DOHH2 (cell line): ENCODE measurements at regions not wholly inside any gene's neighbourhood (a gene's known extent, or its start where the extent isn't known, plus 50 kb on each side); places are given as distances from the start of the nearest gene placed in this dataset.

Source experiments
- H3F3A ChIP-seq: fragments of 200-600 bp; sonication (generic), shearing (Covaris generic); 2 replicates; pipeline ENCODE4 v1.6.0; 2016; ENCODE audit warnings: antibody characterized with exemption, mild to moderate bottlenecking; ENCODE audit not compliant: control insufficient read depth, insufficient read depth
- H3K27ac ChIP-seq: fragments of 200-600 bp; sonication (generic); 2 replicates; pipeline ENCODE4 v1.5.1; 2014; ENCODE audit warnings: low read depth, mild to moderate bottlenecking, low read length, moderate library complexity
- H3K27me3 ChIP-seq: fragments of 200-600 bp; sonication (generic); 2 replicates; pipeline ENCODE4 v1.6.1; 2014; ENCODE audit warnings: mild to moderate bottlenecking, low read length, mixed read lengths; ENCODE audit not compliant: control insufficient read depth
- H3K36me3 ChIP-seq: fragments of 200-600 bp; sonication (generic); 2 replicates; pipeline ENCODE4 v1.6.1; 2014; ENCODE audit warnings: mild to moderate bottlenecking, low read length, moderate library complexity, mixed read lengths; ENCODE audit not compliant: control insufficient read depth
- H3K4me1 ChIP-seq: fragments of 200-600 bp; sonication (generic); 2 replicates; pipeline ENCODE4 v1.6.1; 2014; ENCODE audit warnings: mild to moderate bottlenecking, low read length, mixed read lengths; ENCODE audit not compliant: control insufficient read depth
- H3K4me2 ChIP-seq: fragments of 200-600 bp; sonication (generic); 2 replicates; pipeline ENCODE4 v1.6.0; 2014; ENCODE audit warnings: mild to moderate bottlenecking, low read length, moderate library complexity
- H3K4me3 ChIP-seq: fragments of 200-600 bp; sonication (generic); 2 replicates; pipeline ENCODE4 v1.5.1; 2014; ENCODE audit warnings: mild to moderate bottlenecking, low read length, mixed read lengths
- H3K79me2 ChIP-seq: fragments of 200-600 bp; sonication (generic); 2 replicates; pipeline ENCODE4 v1.6.1; 2014; ENCODE audit warnings: mild to moderate bottlenecking, low read length, mixed read lengths; ENCODE audit not compliant: control insufficient read depth
- H3K9me2 ChIP-seq: fragments of 200-600 bp; sonication (generic); replicated peaks from 2 replicates; pipeline ENCODE4 v1.6.1; 2014; ENCODE audit warnings: mild to moderate bottlenecking, low read length, mixed read lengths; ENCODE audit not compliant: control insufficient read depth
- H3K9me3 ChIP-seq: fragments of 200-600 bp; sonication (generic); 2 replicates; pipeline ENCODE4 v1.6.1; 2014; ENCODE audit warnings: antibody characterized with exemption, low read length, mixed read lengths; ENCODE audit not compliant: control insufficient read depth, insufficient read depth
- H4K20me1 ChIP-seq: fragments of 200-600 bp; sonication (generic); 2 replicates; pipeline ENCODE4 v1.6.0; 2014; ENCODE audit warnings: low read depth, mild to moderate bottlenecking, antibody characterized with exemption, low read length, moderate library complexity; ENCODE audit not compliant: control insufficient read depth, insufficient read depth
- EZH2phosphoT487 ChIP-seq: fragments of 200-600 bp; sonication (generic); IDR thresholded peaks from 2 replicates; pipeline ENCODE4 v1.6.1; 2017; ENCODE audit warnings: borderline replicate concordance, mild to moderate bottlenecking, antibody characterized with exemption, low read length, moderate library complexity, mixed read lengths
- TF ChIP-seq, protein P1 (sequence below): fragments of 200-600 bp; sonication (generic); IDR thresholded peaks from one replicate; pipeline ENCODE4 v1.5.1; 2014; ENCODE audit warnings: antibody characterized with exemption, mild to moderate bottlenecking, low read depth, low read length; ENCODE audit not compliant: poor library complexity, severe bottlenecking

DNA sequence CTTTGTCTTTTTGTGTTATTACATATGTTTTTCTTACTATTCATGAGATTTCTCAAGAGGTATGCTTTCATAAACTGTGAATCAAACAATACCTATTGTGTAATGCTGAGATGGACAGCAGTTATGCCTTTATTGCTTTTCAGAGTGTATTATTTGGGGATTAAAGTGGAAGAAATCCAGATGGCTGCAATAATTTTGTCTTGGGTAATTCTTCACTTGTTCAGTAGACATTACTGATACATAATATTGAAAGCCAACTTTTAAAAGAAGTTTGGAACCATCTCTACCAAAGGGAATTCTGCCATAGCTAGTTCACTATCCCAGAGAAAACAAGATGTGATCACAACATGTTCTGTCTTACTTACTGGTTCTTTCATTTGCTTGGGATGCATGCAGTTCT lies 253.4 kb upstream of the ZSWIM2 start:
- Histone ChIP-seq H3K27me3 (no peaks in the 10 kb centered on the region), H3K9me2 (no peaks in the 10 kb centered on the region), H3K27ac (no peak overlapping the region), H3K9me3 (no peaks in the 10 kb centered on the region), H3K79me2 (no peaks in the 10 kb centered on the region), H3K36me3 (no peaks in the 10 kb centered on the region), H3K4me1 (no peaks in the 10 kb centered on the region), H3F3A (no peaks in the 10 kb centered on the region), H4K20me1 (no peaks in the 10 kb centered on the region), H3K4me3 (no peak overlapping the region), H3K4me2 (no peak overlapping the region)
- TF ChIP-seq, protein P1, sequence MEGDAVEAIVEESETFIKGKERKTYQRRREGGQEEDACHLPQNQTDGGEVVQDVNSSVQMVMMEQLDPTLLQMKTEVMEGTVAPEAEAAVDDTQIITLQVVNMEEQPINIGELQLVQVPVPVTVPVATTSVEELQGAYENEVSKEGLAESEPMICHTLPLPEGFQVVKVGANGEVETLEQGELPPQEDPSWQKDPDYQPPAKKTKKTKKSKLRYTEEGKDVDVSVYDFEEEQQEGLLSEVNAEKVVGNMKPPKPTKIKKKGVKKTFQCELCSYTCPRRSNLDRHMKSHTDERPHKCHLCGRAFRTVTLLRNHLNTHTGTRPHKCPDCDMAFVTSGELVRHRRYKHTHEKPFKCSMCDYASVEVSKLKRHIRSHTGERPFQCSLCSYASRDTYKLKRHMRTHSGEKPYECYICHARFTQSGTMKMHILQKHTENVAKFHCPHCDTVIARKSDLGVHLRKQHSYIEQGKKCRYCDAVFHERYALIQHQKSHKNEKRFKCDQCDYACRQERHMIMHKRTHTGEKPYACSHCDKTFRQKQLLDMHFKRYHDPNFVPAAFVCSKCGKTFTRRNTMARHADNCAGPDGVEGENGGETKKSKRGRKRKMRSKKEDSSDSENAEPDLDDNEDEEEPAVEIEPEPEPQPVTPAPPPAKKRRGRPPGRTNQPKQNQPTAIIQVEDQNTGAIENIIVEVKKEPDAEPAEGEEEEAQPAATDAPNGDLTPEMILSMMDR = no peak
- no peak for TF ChIP-seq EZH2phosphoT487

DNA sequence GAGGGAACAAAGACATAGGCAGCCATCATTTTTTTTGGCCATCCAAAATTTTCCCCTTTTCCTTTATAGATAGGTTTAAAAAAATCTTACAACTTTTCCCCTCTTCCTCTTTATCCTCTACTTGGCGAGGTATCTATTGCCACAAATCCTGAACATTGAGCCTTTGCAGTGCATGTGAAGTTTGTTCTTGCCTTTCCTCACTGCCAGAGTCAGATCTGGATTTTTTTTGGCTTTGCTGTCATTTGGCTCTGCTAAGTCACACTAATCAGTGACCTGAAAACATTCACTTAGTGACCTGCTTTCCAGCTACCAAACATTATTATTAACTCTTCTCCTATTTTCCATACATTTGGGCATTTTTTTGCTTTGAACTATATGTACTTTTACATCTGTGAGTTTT lies 249.2 kb upstream of the ZSWIM2 start:
- no peak overlapping the region for H3K27ac ChIP-seq

DNA sequence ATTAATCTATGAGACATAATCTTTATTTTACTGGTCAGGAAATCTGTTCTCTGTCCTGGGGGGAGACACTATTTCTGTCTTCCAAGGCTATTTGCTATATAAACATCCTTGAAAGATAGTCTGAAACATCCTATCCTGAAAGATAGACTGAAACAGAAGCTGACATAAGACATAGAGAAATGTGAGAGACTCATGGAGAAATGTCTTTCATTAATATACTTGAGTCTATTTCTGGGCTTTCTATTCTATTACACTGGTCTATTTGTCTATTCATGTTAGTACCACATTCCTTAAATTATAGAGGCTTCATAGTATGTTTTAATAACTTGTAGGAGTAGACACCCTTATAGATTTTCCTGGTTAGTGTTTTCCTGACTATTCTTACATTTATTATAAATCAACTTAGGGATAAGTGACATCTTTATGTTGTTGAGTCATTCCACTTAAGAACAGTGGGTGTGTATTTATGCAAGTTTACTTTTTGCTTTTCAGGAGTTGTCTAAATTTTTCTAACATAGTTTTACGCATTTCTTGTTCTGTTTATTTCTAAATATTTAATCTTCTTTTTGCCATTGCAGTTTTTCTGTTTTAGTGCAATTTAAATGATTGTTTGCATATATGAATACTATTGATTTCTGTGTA lies 244.9 kb upstream of the ZSWIM2 start:
- H3K9me3 ChIP-seq = no peaks in the 10 kb centered on the region
- no peaks in the 10 kb centered on the region for H3K4me1 ChIP-seq
- H3K36me3 ChIP-seq = no peaks in the 10 kb centered on the region
- TF ChIP-seq, protein P1 = no peak
- TF ChIP-seq EZH2phosphoT487 = no peak
- no peaks in the 10 kb centered on the region for H3K27me3 ChIP-seq
- H3K79me2 ChIP-seq = no peaks in the 10 kb centered on the region
- H3K4me2 ChIP-seq = no peak overlapping the region
- no peaks in the 10 kb centered on the region for H3K9me2 ChIP-seq
- H3K27ac ChIP-seq = no peak overlapping the region
- H3F3A ChIP-seq = no peaks in the 10 kb centered on the region
- H3K4me3 ChIP-seq = no peak overlapping the region
- H4K20me1 ChIP-seq = no peaks in the 10 kb centered on the region; the same call in 1 of the 2 replicates

More for the DNA sequence above, 249.2 kb upstream of the ZSWIM2 start:
- Histone ChIP-seq H3K79me2 (no peaks in the 10 kb centered on the region), H3F3A (no peaks in the 10 kb centered on the region), H3K27me3 (no peaks in the 10 kb centered on the region), H3K4me2 (no peak overlapping the region), H3K9me2 (no peaks in the 10 kb centered on the region), H3K9me3 (no peaks in the 10 kb centered on the region), H3K4me3 (no peak overlapping the region), H3K4me1 (no peaks in the 10 kb centered on the region), H4K20me1 (no peaks in the 10 kb centered on the region), H3K36me3 (no peaks in the 10 kb centered on the region)
- TF ChIP-seq EZH2phosphoT487 = no peak
- TF ChIP-seq, protein P1 = no peak
